OCI-LY1 (cell line): ENCODE measurements at regions not wholly inside any gene's neighbourhood (a gene's known extent, or its start where the extent isn't known, plus 50 kb on each side); places are given as distances from the start of the nearest gene placed in this dataset.

Source experiments
- CTCF ChIP-seq: fragments of 200-600 bp; sonication (generic), shearing (Covaris generic); IDR thresholded peaks from 2 replicates; pipeline ENCODE4 v1.5.1; 2017; ENCODE audit warnings: mild to moderate bottlenecking, antibody characterized with exemption, low read length, moderate library complexity, mixed read lengths
- EZH2 ChIP-seq: fragments of 200-600 bp; sonication (generic), shearing (Covaris generic); IDR thresholded peaks from 2 replicates; pipeline ENCODE4 v1.8.0; 2017; ENCODE audit warnings: borderline replicate concordance, mixed run types, mild to moderate bottlenecking, antibody characterized with exemption, low read length, moderate library complexity, mixed read lengths

GRCh38 chr11:70522309-70522592 lies 123.9 kb downstream of the CTTN start:
- no peak for TF ChIP-seq CTCF
- TF ChIP-seq EZH2: no peak
